K562 (cell line): ENCODE measurements at regions not wholly inside any gene's neighbourhood (a gene's known extent, or its start where the extent isn't known, plus 50 kb on each side); places are given as distances from the start of the nearest gene placed in this dataset.

Experiments used
- ATAC-seq: fragments of 200-7000 bp; cut with Tn5 transposase; 3 replicates; pipeline ENCODE4 v1.9.1; 2020; ENCODE audit warnings: moderate library complexity
- BruUV-seq: library from RNA; stranded (reverse); fragments of 400-500 nt; replicated peaks from 2 replicates; lab custom pipeline; 2021; lab: Mats Ljungman, UMichigan
- CTCF ChIA-PET: fragments of 300-600 bp; formaldehyde crosslinking; extraction: SDS; loops from one replicate; lab custom pipeline; 2021; ENCODE audit warnings: low intra/inter-chr PET ratio; lab: Yijun Ruan, JAX
- POLR2A ChIA-PET: fragments of 300-600, 350-650 bp; sonication (Branson Sonifier 250); formaldehyde crosslinking; extraction: SDS; loops from one replicate; lab custom pipeline; 2021; ENCODE audit warnings: antibody characterized with exemption, inconsistent platforms; lab: Yijun Ruan, JAX
- DNase-seq, 4 experiments: peaks; one replicate each; pipeline versions ENCODE4 v3.0.0 to v3.0.0-alpha.2; 2011 to 2018; ENCODE audit warnings: low spot score in 3 of 4, mixed read lengths in 3 of 4; ENCODE audit errors: extremely low read depth in 1 of 4
- FAIRE-seq: peaks from 2 replicates; lab custom pipeline; 2011; peaks lifted over from hg19 to GRCh38; lab: Jason Lieb, UNC
- H2AFZ ChIP-seq: 2 replicates; pipeline ENCODE4 v1.6.0; 2011; ENCODE audit warnings: low read depth, low read length, control low read depth, inconsistent platforms
- H3K27ac ChIP-seq: fragments of 200-600 bp; 3 replicates; pipeline ENCODE4 v1.8.0; 2011; ENCODE audit warnings: low read depth, mild to moderate bottlenecking, control low read depth, inconsistent platforms, low read length, moderate library complexity, mixed read lengths; ENCODE audit errors: extremely low read depth
- H3K27me3 ChIP-seq, 2 experiments: fragments of 300-600 bp in 1 of 2; 2 replicates in 1 of 2; 3 replicates in 1 of 2; pipeline versions ENCODE4 v1.6.0 to v1.8.0; 2011; ENCODE audit warnings: inconsistent platforms in 2 of 2, low read length in 2 of 2, mild to moderate bottlenecking in 1 of 2, mixed read lengths in 1 of 2, moderate library complexity in 1 of 2; ENCODE audit not compliant: control insufficient read depth in 2 of 2, insufficient read depth in 2 of 2
- H3K36me3 ChIP-seq: fragments of 300-600 bp; 3 replicates; pipeline ENCODE4 v1.8.0; 2011; ENCODE audit warnings: mild to moderate bottlenecking, low read length, inconsistent platforms; ENCODE audit not compliant: control insufficient read depth, insufficient read depth
- H3K4me1 ChIP-seq, 2 experiments: fragments of 200-600 bp in 1 of 2; replicated peaks in 1 of 2; 2 replicates in 1 of 2; 3 replicates in 1 of 2; pipeline versions ENCODE4 v1.5.1 to v1.8.0; 2011; ENCODE audit warnings: inconsistent platforms in 2 of 2, low read length in 2 of 2, mild to moderate bottlenecking in 1 of 2, mixed read lengths in 1 of 2, moderate library complexity in 1 of 2; ENCODE audit not compliant: control insufficient read depth in 2 of 2, insufficient read depth in 2 of 2
- H3K4me2 ChIP-seq: 2 replicates; pipeline ENCODE4 v1.6.1; 2011; ENCODE audit warnings: low read length, control low read depth, inconsistent platforms, mixed read lengths; ENCODE audit not compliant: insufficient read depth
- H3K4me3 ChIP-seq: fragments of 200-600 bp; sonication (generic), shearing (Covaris generic); 2 replicates; pipeline ENCODE4 v1.5.1; 2016; ENCODE audit warnings: control low read depth, inconsistent platforms
- H3K79me2 ChIP-seq: fragments of 200-600 bp; 3 replicates; pipeline ENCODE4 v1.8.0; 2011; ENCODE audit warnings: low read length, inconsistent platforms; ENCODE audit not compliant: control insufficient read depth, insufficient read depth
- H3K9ac ChIP-seq, 2 experiments: 2 replicates each; pipeline versions ENCODE4 v1.6.0 to v1.6.1; 2011; ENCODE audit warnings: low read depth in 2 of 2, low read length in 2 of 2, control low read depth in 1 of 2, inconsistent platforms in 1 of 2, mild to moderate bottlenecking in 1 of 2, mixed read lengths in 1 of 2; ENCODE audit not compliant: insufficient read depth in 1 of 2
- H3K9me1 ChIP-seq: one replicate; pipeline ENCODE4 v1.6.0; 2011; ENCODE audit warnings: inconsistent platforms, mild to moderate bottlenecking, low read length, moderate library complexity; ENCODE audit not compliant: control insufficient read depth, insufficient read depth
- H3K9me3 ChIP-seq: replicated peaks from 2 replicates; pipeline ENCODE4 v1.5.1; 2011; ENCODE audit warnings: low read depth, low read length, inconsistent platforms; ENCODE audit not compliant: control insufficient read depth, insufficient read depth
- H4K20me1 ChIP-seq: replicated peaks from 2 replicates; pipeline ENCODE4 v1.6.1; 2011; ENCODE audit warnings: low read length, inconsistent platforms, mixed read lengths; ENCODE audit not compliant: control insufficient read depth, insufficient read depth
- BRCA1 ChIP-seq, 2 experiments: fragments of 450-650 bp in 1 of 2; sonication (generic) in 1 of 2; formaldehyde crosslinking in 1 of 2; IDR thresholded peaks; 2 replicates each; pipeline versions ENCODE4 v1.5.0 to v1.6.1; 2017 to 2020; ENCODE audit warnings: mild to moderate bottlenecking in 1 of 2, missing genetic modification reagents in 1 of 2
- ETS2 ChIP-seq: IDR thresholded peaks from 2 replicates; pipeline ENCODE4 v1.6.1; 2016; ENCODE audit warnings: borderline replicate concordance, missing genetic modification characterization, mild to moderate bottlenecking, moderate library complexity, missing compliant biosample characterization; ENCODE audit not compliant: poor library complexity, severe bottlenecking
- HNRNPLL ChIP-seq: fragments of 200-400 bp; formaldehyde crosslinking; IDR thresholded peaks from 2 replicates; pipeline ENCODE4 v1.6.1; 2017; ENCODE audit warnings: low read length, low read depth, mild to moderate bottlenecking; ENCODE audit not compliant: poor library complexity, severe bottlenecking
- JUN ChIP-seq, 2 experiments: sonication (generic) in 1 of 2; formaldehyde crosslinking in 1 of 2; IDR thresholded peaks; 2 replicates each; pipeline versions ENCODE4 v1.6.1 to v1.8.0; 2012 to 2022; ENCODE audit warnings: borderline replicate concordance in 2 of 2, mild to moderate bottlenecking in 2 of 2, improper control_type of control experiment in 1 of 2, low read depth in 1 of 2, low read length in 1 of 2, missing genetic modification reagents in 1 of 2
- LEF1 ChIP-seq: fragments of 450-650 bp; IDR thresholded peaks from 2 replicates; pipeline ENCODE4 v1.6.1; 2016; ENCODE audit warnings: mild to moderate bottlenecking
- MCM5 ChIP-seq: fragments of 450-650 bp; IDR thresholded peaks from 2 replicates; pipeline ENCODE4 v1.6.1; 2016; ENCODE audit warnings: low read depth
- RBM15 ChIP-seq: fragments of 200-400 bp; formaldehyde crosslinking; IDR thresholded peaks from 2 replicates; pipeline ENCODE4 v1.6.1; 2018; ENCODE audit warnings: mild to moderate bottlenecking, low read length, moderate library complexity; ENCODE audit not compliant: insufficient read depth
- SMAD3 ChIP-seq: fragments of 450-650 bp; formaldehyde crosslinking; conservative IDR thresholded peaks from 2 replicates; pipeline ENCODE4 v1.4.0; 2020; ENCODE audit warnings: mild to moderate bottlenecking
- ZNF407 ChIP-seq: fragments of 450-650 bp; IDR thresholded peaks from 2 replicates; pipeline ENCODE4 v1.6.1; 2016; ENCODE audit warnings: low read depth
- ZNF561 ChIP-seq: fragments of 450-650 bp; formaldehyde crosslinking; conservative IDR thresholded peaks from 2 replicates; pipeline ENCODE4 v1.4.0; 2020; ENCODE audit warnings: mild to moderate bottlenecking, moderate library complexity
- ZNF695 ChIP-seq: fragments of 450-650 bp; formaldehyde crosslinking; IDR thresholded peaks from 2 replicates; pipeline ENCODE4 v1.4.0; 2020; ENCODE audit warnings: mild to moderate bottlenecking, moderate library complexity
- ZNF717 ChIP-seq: fragments of 250-450 bp; sonication (Bioruptor Pico); IDR thresholded peaks from 2 replicates; pipeline ENCODE4 v1.5.0; 2021
- ZNF77 ChIP-seq: fragments of 250-450 bp; sonication (Bioruptor Pico); IDR thresholded peaks from 2 replicates; pipeline ENCODE4 v1.5.0; 2020
- WGBS: fragments of 100-300 bp; shearing (Covaris generic); methylation state at CpG from one replicate; pipeline ENCODE4 v1.1.6; 2016; ENCODE audit warnings: low coverage, mixed read lengths; ENCODE audit not compliant: insufficient coverage; ENCODE audit errors: missing lambda C conversion rate; 5-methylcytosine and 5-hydroxymethylcytosine counted together
- in situ Hi-C: fragments of 300-500 bp; cut with MboI; formaldehyde crosslinking; loops from 4 replicates; pipeline ENCODE4 v1.15.0; 2018; ENCODE audit warnings: inconsistent platforms, mixed read lengths
- intact Hi-C: fragments of 100-400 bp; cut with micrococcal nuclease; formaldehyde crosslinking; loops from 2 replicates; pipeline ENCODE4 v1.14.2; 2022
- TF ChIP-seq, protein P1 (sequence below): fragments of 250-450 bp; sonication (Bioruptor Pico); IDR thresholded peaks from 2 replicates; pipeline ENCODE4 v1.8.0; 2021; ENCODE audit warnings: moderate library complexity, mild to moderate bottlenecking, inconsistent platforms

- FAIRE-seq (no peak), ATAC-seq (no peak), DNase-seq (no peak)
- H3K79me2 ChIP-seq = no peaks in the 10 kb centered on the region
- H3K27me3 ChIP-seq = no peaks in the 10 kb centered on the region
- H3K36me3 ChIP-seq = no peaks in the 10 kb centered on the region
- intact Hi-C loops = no loop called here
- in situ Hi-C loops = no loop called here
- no peak overlapping the region for H3K4me2 ChIP-seq
- no TSS peak for BruUV-seq
- TF ChIP-seq HNRNPLL (no peak), JUN (IDR thresholded peaks at IDR 0.05; ENCODE audit: borderline replicate concordance, low read depth, low read length) (no peak), JUN (CRISPR knock-in tag; IDR thresholded peaks at IDR 0.05; ENCODE audit: borderline replicate concordance) (no peak), MCM5 (no peak), ETS2 (tag) (no peak), ZNF561 (CRISPR knock-in tag) (no peak), RBM15 (no peak), ZNF407 (no peak), ZNF717 (CRISPR knock-in tag) (no peak), ZNF77 (CRISPR knock-in tag) (no peak), ZNF695 (CRISPR knock-in tag) (no peak), BRCA1 (IDR thresholded peaks at IDR 0.05) (no peak), BRCA1 (CRISPR knock-in tag; IDR thresholded peaks at IDR 0.05) (no peak), SMAD3 (CRISPR knock-in tag) (no peak), LEF1 (no peak)
- TF ChIP-seq, protein P1, sequence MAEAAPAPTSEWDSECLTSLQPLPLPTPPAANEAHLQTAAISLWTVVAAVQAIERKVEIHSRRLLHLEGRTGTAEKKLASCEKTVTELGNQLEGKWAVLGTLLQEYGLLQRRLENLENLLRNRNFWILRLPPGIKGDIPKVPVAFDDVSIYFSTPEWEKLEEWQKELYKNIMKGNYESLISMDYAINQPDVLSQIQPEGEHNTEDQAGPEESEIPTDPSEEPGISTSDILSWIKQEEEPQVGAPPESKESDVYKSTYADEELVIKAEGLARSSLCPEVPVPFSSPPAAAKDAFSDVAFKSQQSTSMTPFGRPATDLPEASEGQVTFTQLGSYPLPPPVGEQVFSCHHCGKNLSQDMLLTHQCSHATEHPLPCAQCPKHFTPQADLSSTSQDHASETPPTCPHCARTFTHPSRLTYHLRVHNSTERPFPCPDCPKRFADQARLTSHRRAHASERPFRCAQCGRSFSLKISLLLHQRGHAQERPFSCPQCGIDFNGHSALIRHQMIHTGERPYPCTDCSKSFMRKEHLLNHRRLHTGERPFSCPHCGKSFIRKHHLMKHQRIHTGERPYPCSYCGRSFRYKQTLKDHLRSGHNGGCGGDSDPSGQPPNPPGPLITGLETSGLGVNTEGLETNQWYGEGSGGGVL = no peak
- TF ChIP-seq, all 486 proteins: peak for 0
- Histone ChIP-seq H4K20me1 (no peaks in the 10 kb centered on the region), H3K4me3 (no peak overlapping the region), H2AFZ (no peak overlapping the region), H3K9ac (no peak overlapping the region), H3K9me1 (no peaks in the 10 kb centered on the region), H3K4me1 (no peaks in the 10 kb centered on the region), H3K27ac (no peak overlapping the region), H3K9me3 (no peaks in the 10 kb centered on the region)
- ChIA-PET POLR2A (interaction anchor here (0.9 kb wide), 1 partner anchor 15 kb away, joined by 4 read pairs; no protein-coding TSS in a partner anchor), CTCF (no interaction called here)
- WGBS = 73% methylated on average over 3 of the region's 3 CpGs
Measured at GRCh38 chr10:24777196-24777595, 53.5 kb upstream of the ARHGAP21 start.
